Upper lobe of left lung (tissue), 6 donors: ENCODE measurements at regions not wholly inside any gene's neighbourhood (a gene's known extent, or its start where the extent isn't known, plus 50 kb on each side); places are given as distances from the start of the nearest gene placed in this dataset.
"Not testable (repeated sequence)": the region's sequence is repeated elsewhere in the genome, so short reads cannot be mapped to it uniquely, and the experiment has no call there.

Experiments
- ATAC-seq, 2 donors: fragments of 200-7000 bp; cut with Tn5 transposase; one replicate each; pipeline ENCODE4 v1.9.1; 2022; ENCODE audit warnings: mild to moderate bottlenecking in 2 of 2, moderate library complexity in 2 of 2; ENCODE audit not compliant: low FRiP score in 2 of 2
- DNase-seq, 2 donors: peaks; one replicate each; pipeline ENCODE4 v3.0.0-alpha.2; 2019 to 2020
- H3K27ac ChIP-seq, 4 donors: fragments of 200-600 bp; sonication (generic); one replicate each; pipeline ENCODE4 v1.5.1; 2016 to 2019
- H3K27me3 ChIP-seq, 4 donors: fragments of 200-600 bp; sonication (generic); one replicate each; pipeline ENCODE4 v1.5.1; 2017 to 2019
- H3K36me3 ChIP-seq, 4 donors: fragments of 200-600 bp; sonication (generic); one replicate each; pipeline ENCODE4 v1.5.1; 2016 to 2019
- H3K4me1 ChIP-seq, 4 donors: fragments of 200-600 bp; sonication (generic); one replicate each; pipeline ENCODE4 v1.5.1; 2018 to 2019
- H3K4me3 ChIP-seq, 4 donors: fragments of 200-600 bp; sonication (generic); one replicate each; pipeline ENCODE4 v1.5.1; 2017 to 2019; ENCODE audit warnings: mild to moderate bottlenecking in 2 of 4, moderate library complexity in 1 of 4
- H3K9me3 ChIP-seq, 4 donors: fragments of 200-600 bp; sonication (generic); one replicate each; pipeline ENCODE4 v1.5.1; 2018 to 2019
- EP300 ChIP-seq, 4 donors: sonication (generic); formaldehyde crosslinking; IDR thresholded peaks; one replicate each; pipeline ENCODE4 v1.5.1; 2017; ENCODE audit warnings: antibody characterized with exemption in 4 of 4, control low read depth in 2 of 4
- POLR2A ChIP-seq, 4 donors: fragments of 450-650 bp; IDR thresholded peaks; one replicate each; pipeline ENCODE4 v1.5.1; 2016 to 2017; ENCODE audit warnings: antibody characterized with exemption in 4 of 4, mild to moderate bottlenecking in 2 of 4
- POLR2AphosphoS5 ChIP-seq, 2 donors: sonication (generic); formaldehyde crosslinking; IDR thresholded peaks; one replicate each; pipeline ENCODE4 v1.5.1; 2017; ENCODE audit warnings: antibody characterized with exemption in 2 of 2
- WGBS, 2 donors: methylation state at CpG; one replicate each; pipeline ENCODE4 v1.1.5; 2017 to 2018; 5-methylcytosine and 5-hydroxymethylcytosine counted together
- TF ChIP-seq, protein P1 (sequence below), 6 experiments: fragments of 450-650 bp in 4 of 6; fragments of 200-600 bp in 2 of 6; sonication (generic) in 2 of 6; IDR thresholded peaks; one replicate each; pipeline ENCODE4 v1.5.1; 2016 to 2019; ENCODE audit warnings: antibody characterized with exemption in 6 of 6
- donor health status: DM: no; HTN: no; CAD: no; lungs with moderate emphysema.
- donor health status: DM: no; HTN: yes; CAD: no; lungs with severe emphysema.

GRCh38 chr21:33968080-33968994 lies 52.7 kb upstream of the ATP5PO start:
- Histone ChIP-seq H3K27me3 (no peaks in the 10 kb centered on the region), H3K4me3 (no peak overlapping the region), H3K9me3 (no peaks in the 10 kb centered on the region), H3K4me1 (peaks cover 0 to 17% (median 5%) of the 10 kb centered on the region in 4 donors), H3K36me3 (no peaks in the 10 kb centered on the region), H3K27ac (peak overlapping the region in 2 of 4 donors; percentile 42 to 61)
- TF ChIP-seq, protein P1, sequence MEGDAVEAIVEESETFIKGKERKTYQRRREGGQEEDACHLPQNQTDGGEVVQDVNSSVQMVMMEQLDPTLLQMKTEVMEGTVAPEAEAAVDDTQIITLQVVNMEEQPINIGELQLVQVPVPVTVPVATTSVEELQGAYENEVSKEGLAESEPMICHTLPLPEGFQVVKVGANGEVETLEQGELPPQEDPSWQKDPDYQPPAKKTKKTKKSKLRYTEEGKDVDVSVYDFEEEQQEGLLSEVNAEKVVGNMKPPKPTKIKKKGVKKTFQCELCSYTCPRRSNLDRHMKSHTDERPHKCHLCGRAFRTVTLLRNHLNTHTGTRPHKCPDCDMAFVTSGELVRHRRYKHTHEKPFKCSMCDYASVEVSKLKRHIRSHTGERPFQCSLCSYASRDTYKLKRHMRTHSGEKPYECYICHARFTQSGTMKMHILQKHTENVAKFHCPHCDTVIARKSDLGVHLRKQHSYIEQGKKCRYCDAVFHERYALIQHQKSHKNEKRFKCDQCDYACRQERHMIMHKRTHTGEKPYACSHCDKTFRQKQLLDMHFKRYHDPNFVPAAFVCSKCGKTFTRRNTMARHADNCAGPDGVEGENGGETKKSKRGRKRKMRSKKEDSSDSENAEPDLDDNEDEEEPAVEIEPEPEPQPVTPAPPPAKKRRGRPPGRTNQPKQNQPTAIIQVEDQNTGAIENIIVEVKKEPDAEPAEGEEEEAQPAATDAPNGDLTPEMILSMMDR (IDR thresholded peaks at IDR 0.05) = no peak
- TF ChIP-seq POLR2A (IDR thresholded peaks at IDR 0.05) (no peak), EP300 (IDR thresholded peaks at IDR 0.05) (no peak), POLR2AphosphoS5 (IDR thresholded peaks at IDR 0.05) (no peak)
- ATAC-seq (peak in 1 of 2 donors; percentile 61), DNase-seq (no peak)
- WGBS, 2 donors = 60 to 63% methylated on average over 5 of the region's 5 CpGs

GRCh38 chr21:33967086-33967571 lies 51.5 kb upstream of the ATP5PO start:
- no peak for TF ChIP-seq EP300 (IDR thresholded peaks at IDR 0.05)
- TF ChIP-seq, protein P1 (IDR thresholded peaks at IDR 0.05) = no peak
- no peak for TF ChIP-seq POLR2AphosphoS5 (IDR thresholded peaks at IDR 0.05)
- TF ChIP-seq POLR2A (IDR thresholded peaks at IDR 0.05) = no peak
- no peaks in the 10 kb centered on the region for H3K9me3 ChIP-seq
- H3K4me3 ChIP-seq = no peak overlapping the region
- H3K4me1 ChIP-seq = peaks cover 0 to 17% (median 5%) of the 10 kb centered on the region in 4 donors
- peak overlapping the region in 1 of 4 donors; percentile 42 for H3K27ac ChIP-seq
- DNase-seq (no peak), ATAC-seq (no peak)
- no peaks in the 10 kb centered on the region for H3K27me3 ChIP-seq
- 72% methylated on average over 5 of the region's 5 CpGs for WGBS, 2 donors
- no peaks in the 10 kb centered on the region for H3K36me3 ChIP-seq

DNA sequence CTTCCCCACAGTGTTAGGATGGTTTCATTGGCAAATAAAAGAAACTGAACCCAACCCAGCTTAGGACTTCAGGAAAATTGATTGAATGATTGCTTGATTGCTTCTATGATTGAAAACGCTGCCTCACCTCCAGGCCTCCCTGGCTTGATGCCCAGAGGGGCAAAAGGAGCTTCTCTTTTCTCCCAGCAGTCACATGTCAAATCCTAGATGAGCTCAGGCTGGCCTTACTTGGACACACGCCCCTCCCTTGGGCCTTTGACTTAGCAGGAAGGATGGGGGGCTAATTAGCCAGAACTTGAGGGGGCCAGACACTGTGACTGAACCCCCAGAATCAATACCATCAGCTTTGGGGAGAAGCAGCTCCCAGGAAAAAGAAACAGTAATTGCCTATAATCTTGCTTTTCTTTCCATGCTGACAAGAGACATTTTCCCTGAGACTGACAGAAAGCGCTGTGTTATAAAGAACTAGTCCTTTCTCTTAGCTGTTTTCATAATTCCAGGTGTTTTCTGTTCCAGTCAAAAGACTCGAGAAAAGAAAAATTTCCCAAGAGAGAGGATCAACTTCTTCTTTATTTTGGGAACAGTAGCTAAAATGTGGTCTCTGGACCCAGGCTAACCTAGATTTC lies 50.8 kb upstream of the ATP5PO start:
- no peak overlapping the region for H3K4me3 ChIP-seq
- peak overlapping the region in 1 of 4 donors; percentile 44 for H3K27ac ChIP-seq
- TF ChIP-seq, protein P1 (IDR thresholded peaks at IDR 0.05) = no peak
- no peak for TF ChIP-seq POLR2AphosphoS5 (IDR thresholded peaks at IDR 0.05)
- no peaks in the 10 kb centered on the region for H3K36me3 ChIP-seq
- ATAC-seq (no peak), DNase-seq (no peak)
- peaks cover 0 to 17% (median 5%) of the 10 kb centered on the region in 4 donors for H3K4me1 ChIP-seq
- 48 to 55% methylated on average over 4 of the region's 4 CpGs for WGBS, 2 donors
- H3K9me3 ChIP-seq = no peaks in the 10 kb centered on the region
- H3K27me3 ChIP-seq = no peaks in the 10 kb centered on the region

DNA sequence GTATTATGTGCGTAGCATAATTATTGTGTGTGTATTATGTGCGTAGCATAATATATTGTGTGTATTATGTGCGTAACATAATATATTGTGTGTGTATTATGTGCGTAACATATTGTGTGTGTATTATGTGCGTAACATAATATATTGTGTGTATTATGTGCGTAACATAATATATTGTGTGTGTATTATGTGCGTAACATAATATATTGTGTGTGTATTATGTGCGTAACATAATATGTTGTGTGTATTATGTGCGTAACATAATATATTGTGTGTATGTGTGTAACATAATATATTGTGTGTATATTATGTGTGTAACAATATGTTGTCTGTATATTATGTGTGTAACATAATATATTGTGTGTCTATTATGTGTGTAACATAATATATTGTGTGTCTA lies 50.1 kb upstream of the ATP5PO start:
- not testable (repeated sequence) for H3K27ac ChIP-seq, H3K4me3 ChIP-seq, H3K36me3 ChIP-seq, ATAC-seq, H3K27me3 ChIP-seq, DNase-seq, H3K9me3 ChIP-seq
- WGBS, 2 donors = 92 to 93% methylated on average over 9 of the region's 9 CpGs
- peaks cover 0 to 17% (median 5%) of the 10 kb centered on the region in 4 donors for H3K4me1 ChIP-seq
